ENCODE measurements at regions not wholly inside any gene's neighbourhood (a gene's known extent, or its start where the extent isn't known, plus 50 kb on each side); places are given as distances from the start of the nearest gene placed in this dataset.

- TF ChIP-seq EP300 (conservative IDR thresholded peaks at IDR 0.05; ENCODE audit: poor library complexity, severe bottlenecking) = no peak
- TF ChIP-seq CTCF (IDR thresholded peaks at IDR 0.05; ENCODE audit: poor library complexity, severe bottlenecking) = no peak
- TF ChIP-seq TAF1 (IDR thresholded peaks at IDR 0.05; ENCODE audit: low read depth) = no peak
- TF ChIP-seq RAD21 (conservative IDR thresholded peaks at IDR 0.05) = no peak
These were observed 110.7 kb upstream of the SPRY2 start for GRCh38 chr13:80451641-80452040.
